ENCODE measurements at regions not wholly inside any gene's neighbourhood (a gene's known extent, or its start where the extent isn't known, plus 50 kb on each side); places are given as distances from the start of the nearest gene placed in this dataset.

GRCh38 chrX:45623266-45623665, 422.6 kb upstream of the DIPK2B start:
- no peak for TF ChIP-seq POLR2A (IDR thresholded peaks at IDR 0.05)
- no peak for TF ChIP-seq EP300 (IDR thresholded peaks at IDR 0.05)
